H1 (cell line): ENCODE measurements at regions not wholly inside any gene's neighbourhood (a gene's known extent, or its start where the extent isn't known, plus 50 kb on each side); places are given as distances from the start of the nearest gene placed in this dataset.

Source experiments
- ASH2L ChIP-seq: fragments of 200-600, 300-600 bp; sonication (generic); IDR thresholded peaks from one replicate; pipeline ENCODE4 v1.7.1; 2017; ENCODE audit warnings: low read length
- GTF2F1 ChIP-seq: IDR thresholded peaks from 2 replicates; pipeline ENCODE4 v1.6.1; 2012; ENCODE audit warnings: low read depth, low read length, improper control_type of control experiment, borderline replicate concordance
- POLR2AphosphoS5 ChIP-seq: IDR thresholded peaks from 2 replicates; pipeline ENCODE4 v1.6.1; 2011; ENCODE audit warnings: low read depth, low read length
- RFX5 ChIP-seq: IDR thresholded peaks from 2 replicates; pipeline ENCODE4 v1.6.1; 2011; ENCODE audit warnings: low read depth, low read length, improper control_type of control experiment, borderline replicate concordance
- RXRA ChIP-seq: IDR thresholded peaks from 2 replicates; pipeline ENCODE4 v1.6.1; 2011; ENCODE audit warnings: low read depth, mild to moderate bottlenecking, low read length, moderate library complexity; ENCODE audit not compliant: insufficient read depth
- SAP30 ChIP-seq: fragments of 300-600 bp; sonication (generic); IDR thresholded peaks from 2 replicates; pipeline ENCODE4 v1.7.1; 2012; ENCODE audit warnings: low read length, moderate library complexity, mild to moderate bottlenecking, inconsistent platforms; ENCODE audit not compliant: insufficient read depth, insufficient replicate concordance

- TF ChIP-seq RXRA (no peak), RFX5 (no peak), ASH2L (no peak), GTF2F1 (no peak), SAP30 (no peak), POLR2AphosphoS5 (no peak)
These were observed 548.9 kb downstream of the IRX1 start (continued) for GRCh38 chr5:4144411-4145007.
